ENCODE measurements at regions not wholly inside any gene's neighbourhood (a gene's known extent, or its start where the extent isn't known, plus 50 kb on each side); places are given as distances from the start of the nearest gene placed in this dataset.

DNA sequence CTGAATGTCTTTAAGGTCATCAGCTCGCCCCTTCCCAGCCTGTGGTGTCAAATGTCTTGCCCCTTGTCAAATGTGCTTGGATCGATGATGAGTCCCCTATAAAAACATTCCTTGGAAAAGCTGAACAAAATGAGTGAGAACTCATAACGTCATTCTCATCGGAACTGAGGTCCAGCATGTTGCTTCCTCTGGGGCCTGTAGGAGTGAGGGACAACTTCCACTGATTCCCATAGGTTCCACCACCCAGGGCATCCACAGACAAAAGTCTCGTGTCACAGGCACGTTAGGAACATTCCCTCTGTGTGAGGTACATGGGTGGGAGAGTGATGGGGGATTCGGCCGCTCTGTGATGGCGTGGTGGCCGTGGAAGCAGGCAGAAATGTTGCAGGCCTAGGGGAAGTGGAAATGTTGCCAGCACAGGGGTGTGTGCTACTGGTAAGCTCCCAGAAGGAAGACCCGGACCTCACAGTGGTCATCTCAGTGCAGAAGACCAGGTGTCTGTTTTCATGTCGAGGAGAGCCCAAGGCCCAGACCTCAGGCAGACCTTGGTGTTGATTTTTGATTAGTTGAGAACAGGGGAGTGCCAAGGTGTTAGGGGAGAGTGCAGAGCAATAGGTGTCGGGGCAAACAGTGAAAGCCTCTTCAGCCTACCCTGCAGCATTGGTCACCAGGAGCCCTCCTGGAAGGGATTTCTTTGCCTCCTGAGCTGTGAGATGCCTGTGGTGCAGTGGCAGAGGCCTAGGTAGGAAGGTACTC, 96.8 kb downstream of the SNRPN start:
- H3K9ac ChIP-seq (ENCODE audit: low read length) = no peak overlapping the region
- peaks cover 56% of the 10 kb centered on the region for H3K36me3 ChIP-seq (ENCODE audit: control insufficient read depth, insufficient read depth, low read length)
- peak overlapping the region; percentile 5 for H3K4me3 ChIP-seq (ENCODE audit: low read length)
- H3K4me1 ChIP-seq (ENCODE audit: control insufficient read depth, insufficient read depth, low read length) = no peaks in the 10 kb centered on the region
- no peaks in the 10 kb centered on the region for H3K27me3 ChIP-seq (ENCODE audit: control insufficient read depth, insufficient read depth, low read length)
- H3K27ac ChIP-seq (ENCODE audit: low read depth, low read length) = no peak overlapping the region

- no peaks in the 10 kb centered on the region for H3K4me1 ChIP-seq (ENCODE audit: control insufficient read depth, insufficient read depth, low read length)
- peak overlapping the region; percentile 27 for H3K4me3 ChIP-seq (ENCODE audit: low read length)
- no peak overlapping the region for H3K27ac ChIP-seq (ENCODE audit: low read depth, low read length)
- peaks cover 63% of the 10 kb centered on the region for H3K36me3 ChIP-seq (ENCODE audit: control insufficient read depth, insufficient read depth, low read length)
- H3K9ac ChIP-seq (ENCODE audit: low read length) = no peak overlapping the region
- no peaks in the 10 kb centered on the region for H3K27me3 ChIP-seq (ENCODE audit: control insufficient read depth, insufficient read depth, low read length)
Measured at GRCh38 chr15:25052191-25052999, 97.6 kb downstream of the SNRPN start.

DNA sequence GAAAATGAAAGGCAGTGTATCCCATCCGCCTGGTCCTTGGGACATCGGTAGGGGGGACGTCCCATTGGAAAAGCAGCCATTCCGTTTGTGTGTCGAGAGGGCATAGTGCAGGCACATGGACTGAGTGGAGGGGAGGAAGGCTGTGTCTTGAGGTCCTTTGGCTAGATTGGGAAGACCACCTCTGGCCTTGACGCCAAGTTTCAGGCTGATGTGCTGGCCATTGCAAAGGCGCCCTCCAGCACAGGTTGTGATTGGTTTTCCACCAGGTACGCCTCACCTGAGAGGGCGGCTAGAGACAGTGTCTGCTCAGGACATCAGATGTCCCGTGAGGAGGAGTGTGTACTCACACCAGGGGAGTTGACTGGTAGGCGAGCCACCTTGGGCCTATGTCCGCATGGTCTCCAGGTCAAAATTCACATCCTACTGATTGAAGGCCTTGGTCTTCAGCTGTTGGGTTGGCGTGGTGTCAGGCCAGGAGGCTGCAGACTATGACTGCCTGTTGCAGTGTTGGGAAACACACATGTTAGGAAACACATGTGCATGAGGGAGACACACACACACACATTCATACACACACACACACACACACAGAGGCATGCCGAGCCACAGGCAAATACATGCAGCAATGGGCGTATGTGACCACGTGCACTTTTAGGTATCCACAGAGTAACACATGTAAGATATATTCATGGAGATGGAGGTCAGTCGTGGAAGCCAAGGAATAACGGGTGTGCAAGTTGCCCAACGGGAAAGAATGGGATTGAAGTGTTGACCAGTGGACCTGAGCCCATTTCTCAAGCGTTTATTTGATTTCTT, 98.4 kb downstream of the SNRPN start:
- Histone ChIP-seq H3K9ac (ENCODE audit: low read length) (no peak overlapping the region), H3K4me1 (ENCODE audit: control insufficient read depth, insufficient read depth, low read length) (no peaks in the 10 kb centered on the region), H3K27ac (ENCODE audit: low read depth, low read length) (no peak overlapping the region), H3K4me3 (ENCODE audit: low read length) (peak overlapping the region; percentile 27), H3K36me3 (ENCODE audit: control insufficient read depth, insufficient read depth, low read length) (peaks cover 71% of the 10 kb centered on the region), H3K27me3 (ENCODE audit: control insufficient read depth, insufficient read depth, low read length) (no peaks in the 10 kb centered on the region)

GRCh38 chr15:25054329-25054728, 99.5 kb downstream of the SNRPN start:
- Histone ChIP-seq H3K4me3 (ENCODE audit: low read length) (no peak overlapping the region), H3K27ac (ENCODE audit: low read depth, low read length) (no peak overlapping the region), H3K36me3 (ENCODE audit: control insufficient read depth, insufficient read depth, low read length) (peaks cover 81% of the 10 kb centered on the region), H3K27me3 (ENCODE audit: control insufficient read depth, insufficient read depth, low read length) (no peaks in the 10 kb centered on the region), H3K9ac (ENCODE audit: low read length) (no peak overlapping the region), H3K4me1 (ENCODE audit: control insufficient read depth, insufficient read depth, low read length) (no peaks in the 10 kb centered on the region)

DNA sequence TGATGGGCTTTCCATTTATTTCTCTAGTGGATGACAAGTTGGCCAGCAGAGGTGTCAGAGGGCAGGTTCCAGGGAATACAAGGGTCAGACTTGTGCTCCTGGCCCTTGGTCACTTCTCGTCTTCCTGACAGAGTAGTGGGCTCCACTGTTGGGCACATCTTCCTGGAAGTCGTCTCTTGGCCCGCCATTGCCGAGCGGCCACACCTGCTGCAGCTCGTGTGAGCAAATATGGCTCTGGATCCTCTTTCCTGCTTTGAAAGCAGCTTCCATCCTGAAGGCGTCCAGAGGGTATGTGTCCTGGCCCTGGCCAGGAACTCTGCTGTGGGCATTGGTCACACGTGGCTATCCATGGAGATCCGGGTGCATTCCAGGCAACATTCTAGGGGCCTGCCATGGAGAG, 100.2 kb downstream of the SNRPN start:
- H3K27me3 ChIP-seq (ENCODE audit: control insufficient read depth, insufficient read depth, low read length) = no peaks in the 10 kb centered on the region
- H3K36me3 ChIP-seq (ENCODE audit: control insufficient read depth, insufficient read depth, low read length) = peaks cover 86% of the 10 kb centered on the region
- no peak overlapping the region for H3K27ac ChIP-seq (ENCODE audit: low read depth, low read length)
- no peaks in the 10 kb centered on the region for H3K4me1 ChIP-seq (ENCODE audit: control insufficient read depth, insufficient read depth, low read length)
- H3K9ac ChIP-seq (ENCODE audit: low read length) = no peak overlapping the region
- peak overlapping the region; percentile 28 for H3K4me3 ChIP-seq (ENCODE audit: low read length)

DNA sequence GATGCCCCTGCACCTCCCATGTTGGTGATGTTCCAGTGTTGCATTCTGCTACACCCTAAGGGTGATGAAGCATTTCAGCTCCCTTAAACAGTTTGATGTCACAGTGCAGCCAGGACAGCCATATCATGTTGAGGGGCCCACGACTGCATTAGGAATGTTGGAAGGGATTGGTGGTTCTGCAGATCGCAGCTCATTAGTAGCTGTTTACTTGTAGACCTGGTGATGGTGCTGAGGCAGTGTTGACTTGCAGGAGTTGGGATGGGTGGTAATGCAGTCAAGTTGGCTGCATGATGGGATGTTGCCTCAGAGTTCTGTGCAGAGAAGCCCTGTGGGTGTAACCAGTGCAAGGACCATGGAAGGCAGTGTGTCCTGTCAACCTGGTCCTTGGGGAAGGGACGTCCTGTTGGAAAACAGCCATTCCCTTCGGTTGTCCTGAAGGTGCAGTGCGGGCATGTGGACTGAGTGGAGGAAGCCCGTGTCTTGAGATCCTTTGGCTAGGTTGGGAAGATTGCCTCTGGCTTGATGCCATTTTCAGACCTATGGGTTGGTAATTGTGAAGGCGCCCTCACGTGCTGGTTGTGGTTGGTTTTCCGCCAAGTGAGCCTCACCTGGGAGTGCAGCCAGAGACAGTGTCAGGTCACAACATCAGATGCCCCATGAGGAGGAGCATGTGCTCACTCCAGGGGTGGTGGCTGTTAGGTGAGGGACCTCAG, 100.7 kb downstream of the SNRPN start:
- H3K9ac ChIP-seq (ENCODE audit: low read length) = no peak overlapping the region
- no peak overlapping the region for H3K27ac ChIP-seq (ENCODE audit: low read depth, low read length)

DNA sequence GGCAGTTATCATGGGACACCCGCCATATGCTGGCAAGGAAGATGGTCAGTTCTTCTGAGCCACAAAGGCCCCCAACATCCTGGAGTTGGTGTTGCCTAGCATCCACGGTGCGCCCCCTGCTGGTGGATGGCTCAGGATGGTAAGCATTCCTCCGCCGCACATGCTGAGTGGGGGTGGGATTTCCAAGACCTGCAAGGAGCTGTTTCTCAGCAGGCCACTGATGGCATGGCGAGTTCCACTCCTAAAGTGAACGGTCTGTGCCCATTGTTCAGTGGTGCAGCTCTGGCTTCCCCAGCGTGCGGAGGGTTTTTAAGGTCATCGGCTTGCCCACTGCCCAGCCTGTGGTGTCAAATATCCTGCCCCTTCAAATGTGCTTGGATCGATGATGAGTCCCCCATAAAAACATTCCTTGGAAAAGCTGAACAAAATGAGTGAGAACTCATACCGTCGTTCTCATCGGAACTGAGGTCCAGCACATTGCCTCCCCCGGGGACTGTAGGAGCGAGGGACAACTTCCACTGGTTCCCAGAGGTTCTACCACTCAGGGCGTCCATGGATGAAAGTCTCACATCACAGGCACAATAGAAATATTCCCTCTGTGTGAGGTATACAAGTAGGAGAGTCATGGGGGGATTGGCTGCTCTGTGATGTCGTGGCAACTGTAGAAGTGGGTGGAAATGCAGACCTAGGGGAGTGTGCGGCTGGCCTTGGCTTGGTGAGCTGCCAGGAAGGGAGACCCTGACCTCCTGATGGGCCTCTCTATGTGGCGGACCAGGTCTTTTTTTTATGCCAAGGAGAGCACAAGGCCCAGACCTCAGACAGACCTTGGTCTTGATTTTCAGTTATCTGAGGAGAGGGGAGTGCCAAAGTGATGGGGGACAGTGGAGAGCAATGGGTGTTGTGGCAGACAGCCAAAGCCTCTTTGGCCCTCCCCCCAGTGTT, 102.0 kb downstream of the SNRPN start:
- no peak overlapping the region for H3K4me3 ChIP-seq (ENCODE audit: low read length)
- H3K27me3 ChIP-seq (ENCODE audit: control insufficient read depth, insufficient read depth, low read length) = no peaks in the 10 kb centered on the region
- H3K4me1 ChIP-seq (ENCODE audit: control insufficient read depth, insufficient read depth, low read length) = no peaks in the 10 kb centered on the region
- peaks cover 85% of the 10 kb centered on the region for H3K36me3 ChIP-seq (ENCODE audit: control insufficient read depth, insufficient read depth, low read length)
- H3K9ac ChIP-seq (ENCODE audit: low read length) = no peak overlapping the region
- H3K27ac ChIP-seq (ENCODE audit: low read depth, low read length) = no peak overlapping the region

More for the DNA sequence above, 100.7 kb downstream of the SNRPN start:
- Histone ChIP-seq H3K36me3 (ENCODE audit: control insufficient read depth, insufficient read depth, low read length) (peaks cover 86% of the 10 kb centered on the region), H3K27me3 (ENCODE audit: control insufficient read depth, insufficient read depth, low read length) (no peaks in the 10 kb centered on the region), H3K4me1 (ENCODE audit: control insufficient read depth, insufficient read depth, low read length) (no peaks in the 10 kb centered on the region), H3K4me3 (ENCODE audit: low read length) (peak overlapping the region; percentile 28)

DNA sequence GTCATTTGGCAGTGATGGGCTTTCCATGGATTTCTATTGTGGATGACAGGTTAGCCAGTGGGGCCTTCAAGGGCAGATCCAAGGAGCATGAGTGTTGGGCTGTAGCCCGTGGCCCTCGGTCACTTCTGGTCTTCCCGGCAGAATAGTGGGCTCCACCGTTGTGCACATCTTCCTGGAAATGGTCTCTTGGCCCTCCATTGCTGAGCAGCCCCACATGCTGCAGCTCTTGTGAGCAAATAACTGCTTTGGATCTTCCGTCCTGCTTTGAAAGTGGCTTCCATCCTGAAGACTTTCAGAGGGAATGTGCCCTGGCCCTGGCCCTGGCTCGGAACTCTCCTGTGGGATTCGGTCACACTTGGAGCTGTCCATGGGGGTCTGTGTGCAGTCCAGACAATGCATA, 102.8 kb downstream of the SNRPN start:
- no peak overlapping the region for H3K4me3 ChIP-seq (ENCODE audit: low read length)
- H3K9ac ChIP-seq (ENCODE audit: low read length) = no peak overlapping the region
- peaks cover 90% of the 10 kb centered on the region for H3K36me3 ChIP-seq (ENCODE audit: control insufficient read depth, insufficient read depth, low read length)
- no peaks in the 10 kb centered on the region for H3K4me1 ChIP-seq (ENCODE audit: control insufficient read depth, insufficient read depth, low read length)
- no peak overlapping the region for H3K27ac ChIP-seq (ENCODE audit: low read depth, low read length)
- no peaks in the 10 kb centered on the region for H3K27me3 ChIP-seq (ENCODE audit: control insufficient read depth, insufficient read depth, low read length)

DNA sequence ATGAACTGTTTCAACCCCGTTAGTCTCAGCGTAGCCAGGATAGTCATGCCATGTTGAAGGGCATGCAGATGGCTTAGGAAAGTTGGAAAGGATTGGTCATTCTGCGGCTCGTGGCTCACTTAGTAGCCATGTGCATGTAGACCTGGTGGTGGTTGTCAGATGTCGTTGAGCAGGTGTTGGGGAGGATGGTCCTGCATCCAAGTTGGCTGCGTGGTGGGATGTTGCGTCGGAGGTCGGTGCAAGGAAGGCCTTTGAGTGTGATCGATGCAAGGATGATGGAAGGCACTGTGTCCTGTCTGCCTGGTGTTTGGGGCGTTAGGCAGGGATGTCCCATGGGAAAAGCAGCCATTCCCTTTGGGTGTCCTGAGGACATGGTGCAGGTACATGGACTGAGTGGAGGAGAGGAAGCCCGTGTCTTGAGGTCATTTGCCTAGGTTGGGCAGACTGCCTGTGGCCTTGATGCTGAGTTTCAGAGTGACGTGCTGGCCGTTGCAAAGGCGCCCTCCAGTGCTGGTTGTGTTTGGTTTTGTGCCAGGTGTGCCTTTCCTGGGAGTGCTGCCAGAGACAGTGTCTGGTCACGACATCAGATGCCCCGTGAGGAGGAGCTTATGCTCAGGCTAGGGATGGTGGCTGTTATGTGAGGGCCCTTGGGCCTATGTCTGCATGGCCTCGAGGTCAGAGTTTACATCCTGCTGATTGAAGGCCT, 103.4 kb downstream of the SNRPN start:
- H3K27ac ChIP-seq (ENCODE audit: low read depth, low read length) = no peak overlapping the region
- no peaks in the 10 kb centered on the region for H3K27me3 ChIP-seq (ENCODE audit: control insufficient read depth, insufficient read depth, low read length)
- no peaks in the 10 kb centered on the region for H3K4me1 ChIP-seq (ENCODE audit: control insufficient read depth, insufficient read depth, low read length)
- peak overlapping the region; percentile 34 for H3K4me3 ChIP-seq (ENCODE audit: low read length)
- H3K36me3 ChIP-seq (ENCODE audit: control insufficient read depth, insufficient read depth, low read length) = peaks cover 89% of the 10 kb centered on the region
- H3K9ac ChIP-seq (ENCODE audit: low read length) = no peak overlapping the region

DNA sequence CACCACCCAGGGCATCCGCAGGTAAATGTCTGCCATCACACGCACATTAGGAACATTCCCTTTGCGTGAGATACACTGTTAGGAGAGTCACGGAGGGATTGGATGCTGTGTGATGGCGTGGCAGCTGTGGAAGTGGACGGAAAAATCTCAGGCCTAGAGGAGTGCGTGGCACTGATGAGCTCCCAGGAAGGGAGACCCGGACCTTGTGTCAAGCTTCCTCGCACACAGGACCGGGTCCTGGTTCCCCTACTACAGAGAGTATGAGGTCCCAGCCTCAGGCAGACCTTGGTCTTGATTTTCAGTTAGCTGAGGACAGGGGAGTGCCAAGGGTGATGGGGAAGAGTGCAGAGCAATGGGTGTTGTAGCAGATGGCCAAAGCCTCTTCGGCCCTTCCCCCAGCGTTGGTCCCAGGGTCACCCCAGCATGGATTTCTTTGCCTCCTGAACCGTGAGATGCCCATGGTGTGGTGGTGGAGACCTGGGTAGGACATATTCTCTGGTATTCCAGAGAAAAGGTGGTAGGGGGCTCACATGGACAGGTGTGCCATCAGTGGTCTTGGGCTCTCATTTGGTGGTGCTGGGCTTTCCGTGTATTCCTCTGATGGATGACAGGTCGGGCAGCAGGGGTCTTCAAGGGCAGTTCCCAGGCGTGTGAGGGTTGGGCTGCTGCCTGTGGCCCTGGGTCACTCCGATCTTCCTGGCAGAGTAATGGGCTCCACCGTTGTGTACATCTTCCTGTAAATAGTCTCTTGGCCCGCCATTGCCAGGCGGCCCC, 105.1 kb downstream of the SNRPN start:
- Histone ChIP-seq H3K36me3 (ENCODE audit: control insufficient read depth, insufficient read depth, low read length) (peaks cover 92% of the 10 kb centered on the region), H3K4me1 (ENCODE audit: control insufficient read depth, insufficient read depth, low read length) (no peaks in the 10 kb centered on the region), H3K27ac (ENCODE audit: low read depth, low read length) (no peak overlapping the region), H3K9ac (ENCODE audit: low read length) (no peak overlapping the region), H3K4me3 (ENCODE audit: low read length) (peak overlapping the region; percentile 21), H3K27me3 (ENCODE audit: control insufficient read depth, insufficient read depth, low read length) (no peaks in the 10 kb centered on the region)
